ENCODE measurements at regions not wholly inside any gene's neighbourhood (a gene's known extent, or its start where the extent isn't known, plus 50 kb on each side); places are given as distances from the start of the nearest gene placed in this dataset.

DNA sequence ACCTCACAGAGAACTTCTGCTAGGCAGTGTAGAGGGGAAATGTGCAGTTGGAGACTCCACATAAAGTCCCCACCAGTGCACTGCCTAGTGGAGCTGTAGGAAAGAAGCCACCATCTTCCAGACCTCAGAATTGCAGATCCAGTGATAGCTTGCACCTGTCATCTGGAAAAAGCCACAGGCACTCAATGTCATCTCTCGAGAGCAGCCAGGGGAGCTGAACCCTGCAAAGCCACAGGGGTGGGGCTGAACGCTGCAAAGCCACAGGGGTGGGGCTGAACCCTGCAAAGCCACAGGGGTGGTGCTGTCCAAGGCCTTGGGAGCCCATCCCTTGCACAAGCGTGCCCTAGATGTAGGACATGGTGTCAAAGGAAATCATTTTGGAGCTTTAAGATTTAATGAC lies 1226.3 kb downstream of the PCDH7 start:
- DNase-seq (ENCODE audit: low spot score) = no peak
- Histone ChIP-seq H3K4me2 (no peak overlapping the region), H4K20me1 (ENCODE audit: insufficient read depth, poor library complexity, severe bottlenecking) (no peaks in the 10 kb centered on the region), H3K4me3 (no peak overlapping the region), H3K9me2 (replicated peaks; ENCODE audit: insufficient read depth) (no peaks in the 10 kb centered on the region), H3K27ac (no peak overlapping the region), H3K36me3 (replicated peaks; ENCODE audit: insufficient read depth, low read depth) (no peaks in the 10 kb centered on the region), H3K79me2 (no peaks in the 10 kb centered on the region), H2AFZ (no peak overlapping the region), H3K27me3 (no peaks in the 10 kb centered on the region), H3K9me3 (ENCODE audit: low read depth) (no peaks in the 10 kb centered on the region), H3K4me1 (ENCODE audit: insufficient read depth) (no peaks in the 10 kb centered on the region)
- TF ChIP-seq EZH2phosphoT487 (IDR thresholded peaks at IDR 0.05; ENCODE audit: low read depth, severe bottlenecking, unreplicated experiment) (no peak), EZH2 (IDR thresholded peaks at IDR 0.05; ENCODE audit: borderline replicate concordance) (no peak), CTCF (IDR thresholded peaks at IDR 0.05; ENCODE audit: poor library complexity) (no peak)
- 50% methylated on average over 2 of the region's 3 CpGs for WGBS (ENCODE audit: low lambda C conversion rate, missing lambda C conversion rate)

DNA sequence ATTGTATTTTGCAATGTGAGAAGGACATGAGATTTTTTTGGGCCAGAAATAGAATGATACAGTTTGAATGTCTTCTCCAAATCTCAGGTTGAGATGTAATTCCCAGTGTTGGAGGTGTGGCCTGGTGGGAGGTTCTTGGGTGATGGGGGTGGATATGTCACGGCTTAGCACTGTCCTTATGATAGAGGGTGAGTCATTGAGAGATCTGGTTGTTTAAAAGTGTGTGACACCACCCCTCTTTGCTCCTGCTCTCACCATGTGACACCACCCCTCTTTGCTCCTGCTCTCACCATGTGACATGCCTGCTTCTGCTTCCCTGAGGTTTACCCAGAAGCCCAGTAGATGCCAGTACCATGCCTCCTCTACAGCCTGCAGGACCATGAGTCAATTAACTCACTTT lies 1226.9 kb downstream of the PCDH7 start:
- Histone ChIP-seq H3K4me2 (no peak overlapping the region), H4K20me1 (ENCODE audit: insufficient read depth, poor library complexity, severe bottlenecking) (no peaks in the 10 kb centered on the region), H3K9me3 (ENCODE audit: low read depth) (no peaks in the 10 kb centered on the region), H3K4me1 (ENCODE audit: insufficient read depth) (no peaks in the 10 kb centered on the region), H2AFZ (no peak overlapping the region), H3K27ac (no peak overlapping the region), H3K79me2 (no peaks in the 10 kb centered on the region), H3K36me3 (replicated peaks; ENCODE audit: insufficient read depth, low read depth) (no peaks in the 10 kb centered on the region), H3K9me2 (replicated peaks; ENCODE audit: insufficient read depth) (no peaks in the 10 kb centered on the region), H3K4me3 (no peak overlapping the region), H3K27me3 (no peaks in the 10 kb centered on the region)
- DNase-seq (ENCODE audit: low spot score) = no peak
- TF ChIP-seq EZH2phosphoT487 (IDR thresholded peaks at IDR 0.05; ENCODE audit: low read depth, severe bottlenecking, unreplicated experiment) (no peak), CTCF (IDR thresholded peaks at IDR 0.05; ENCODE audit: poor library complexity) (no peak), EZH2 (IDR thresholded peaks at IDR 0.05; ENCODE audit: borderline replicate concordance) (no peak)
- WGBS (ENCODE audit: low lambda C conversion rate, missing lambda C conversion rate) = 60% methylated on average over 1 of the region's 1 CpG

DNA sequence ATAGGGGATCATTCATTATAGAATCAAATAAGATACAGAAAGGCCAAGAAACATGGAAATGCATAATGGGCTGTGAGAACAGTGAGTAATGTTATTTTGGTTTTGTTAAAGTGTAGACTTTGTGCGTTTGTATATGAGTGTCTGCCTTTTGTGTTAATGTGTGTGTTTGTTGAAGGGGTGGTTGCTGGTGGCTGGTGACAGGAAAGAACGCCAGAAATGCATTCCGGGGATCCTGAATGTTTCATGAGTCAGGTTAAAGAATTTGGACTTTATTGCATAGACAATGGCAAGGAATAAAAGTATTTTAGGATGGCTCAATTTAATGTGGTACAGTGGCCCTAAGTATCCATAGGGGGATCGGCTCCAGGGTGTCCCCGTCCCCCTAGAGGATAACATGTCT lies 1228.9 kb downstream of the PCDH7 start:
- Histone ChIP-seq H4K20me1 (ENCODE audit: insufficient read depth, poor library complexity, severe bottlenecking) (no peaks in the 10 kb centered on the region), H3K9me3 (ENCODE audit: low read depth) (no peaks in the 10 kb centered on the region), H3K27me3 (no peaks in the 10 kb centered on the region), H3K4me1 (ENCODE audit: insufficient read depth) (no peaks in the 10 kb centered on the region), H3K27ac (no peak overlapping the region), H3K79me2 (no peaks in the 10 kb centered on the region), H3K4me2 (no peak overlapping the region), H2AFZ (no peak overlapping the region), H3K36me3 (replicated peaks; ENCODE audit: insufficient read depth, low read depth) (no peaks in the 10 kb centered on the region), H3K4me3 (no peak overlapping the region), H3K9me2 (replicated peaks; ENCODE audit: insufficient read depth) (no peaks in the 10 kb centered on the region)
- TF ChIP-seq EZH2phosphoT487 (IDR thresholded peaks at IDR 0.05; ENCODE audit: low read depth, severe bottlenecking, unreplicated experiment) (no peak), CTCF (IDR thresholded peaks at IDR 0.05; ENCODE audit: poor library complexity) (no peak), EZH2 (IDR thresholded peaks at IDR 0.05; ENCODE audit: borderline replicate concordance) (no peak)
- 89% methylated on average over 5 of the region's 5 CpGs for WGBS (ENCODE audit: low lambda C conversion rate, missing lambda C conversion rate)
- no peak for DNase-seq (ENCODE audit: low spot score)

- no peaks in the 10 kb centered on the region for H3K4me1 ChIP-seq (ENCODE audit: insufficient read depth)
- no peaks in the 10 kb centered on the region for H3K36me3 ChIP-seq (replicated peaks; ENCODE audit: insufficient read depth, low read depth)
- no peak overlapping the region for H3K4me2 ChIP-seq
- no peaks in the 10 kb centered on the region for H3K79me2 ChIP-seq
- H3K9me2 ChIP-seq (replicated peaks; ENCODE audit: insufficient read depth) = no peaks in the 10 kb centered on the region
- no peak overlapping the region for H3K4me3 ChIP-seq
- H4K20me1 ChIP-seq (ENCODE audit: insufficient read depth, poor library complexity, severe bottlenecking) = no peaks in the 10 kb centered on the region
- H2AFZ ChIP-seq = no peak overlapping the region
- DNase-seq (ENCODE audit: low spot score) = no peak
- TF ChIP-seq EZH2 (IDR thresholded peaks at IDR 0.05; ENCODE audit: borderline replicate concordance) (no peak), EZH2phosphoT487 (IDR thresholded peaks at IDR 0.05; ENCODE audit: low read depth, severe bottlenecking, unreplicated experiment) (no peak)
- H3K9me3 ChIP-seq (ENCODE audit: low read depth) = no peaks in the 10 kb centered on the region
- H3K27me3 ChIP-seq = no peaks in the 10 kb centered on the region
- WGBS (ENCODE audit: low lambda C conversion rate, missing lambda C conversion rate) = 91% methylated on average over 2 of the region's 2 CpGs
- no peak overlapping the region for H3K27ac ChIP-seq
Observed at GRCh38 chr4:31955346-31955745, 1235.2 kb downstream of the PCDH7 start.
